Activated CD4-positive, alpha-beta T cell treated with anti-CD3 and anti-CD28 coated beads, Interleukin-2, amount 50 U/mL, for 4 hours (primary cell): ENCODE measurements at regions not wholly inside any gene's neighbourhood (a gene's known extent, or its start where the extent isn't known, plus 50 kb on each side); places are given as distances from the start of the nearest gene placed in this dataset.
"Not testable (repeated sequence)": the region's sequence is repeated elsewhere in the genome, so short reads cannot be mapped to it uniquely, and the experiment has no call there.

ENCODE experiments used
- DNase-seq, 2 experiments: peaks; one replicate each; pipeline ENCODE4 v3.0.0-alpha.2; 2020

GRCh38 chr5:1998716-1999317, 116.1 kb upstream of the IRX4 start:
- DNase-seq = no peak

GRCh38 chr5:1998348-1998669, 115.6 kb upstream of the IRX4 start:
- DNase-seq = no peak

- no peak for DNase-seq
Observed at GRCh38 chr5:1997640-1998347, 115.1 kb upstream of the IRX4 start.

- DNase-seq = no peak
Observed at GRCh38 chr5:1995491-1995890, 112.8 kb upstream of the IRX4 start.

GRCh38 chr5:1987471-1987870, 104.7 kb upstream of the IRX4 start:
- DNase-seq = no peak

GRCh38 chr5:1985781-1986180, 103.1 kb upstream of the IRX4 start:
- no peak for DNase-seq

GRCh38 chr5:1983919-1984695, 101.4 kb upstream of the IRX4 start:
- DNase-seq = no peak

GRCh38 chr5:1983401-1983800, 100.7 kb upstream of the IRX4 start:
- no peak for DNase-seq

- DNase-seq = not testable (repeated sequence)
Observed at GRCh38 chr5:1982561-1982960, 99.8 kb upstream of the IRX4 start.

- DNase-seq = no peak
Observed at GRCh38 chr5:1975898-1976765, 93.4 kb upstream of the IRX4 start.

GRCh38 chr5:1975406-1975715, 92.6 kb upstream of the IRX4 start:
- no peak for DNase-seq

GRCh38 chr5:1974501-1975405, 92.0 kb upstream of the IRX4 start:
- no peak for DNase-seq

- no peak for DNase-seq
Observed at GRCh38 chr5:1974081-1974480, 91.4 kb upstream of the IRX4 start.

- no peak for DNase-seq
Observed at GRCh38 chr5:1973391-1974013, 90.8 kb upstream of the IRX4 start.

- DNase-seq = no peak
Observed at GRCh38 chr5:1971944-1972343, 89.2 kb upstream of the IRX4 start.

GRCh38 chr5:1967736-1968135, 85.0 kb upstream of the IRX4 start:
- no peak for DNase-seq

- no peak for DNase-seq
Observed at GRCh38 chr5:1966461-1966860, 83.7 kb upstream of the IRX4 start.

- no peak for DNase-seq
Observed at GRCh38 chr5:1965925-1966324, 83.2 kb upstream of the IRX4 start.

GRCh38 chr5:1963941-1964451, 81.3 kb upstream of the IRX4 start:
- no peak for DNase-seq

- no peak for DNase-seq
Observed at GRCh38 chr5:1963358-1963757, 80.6 kb upstream of the IRX4 start.

- no peak for DNase-seq
Observed at GRCh38 chr5:1962619-1963355, 80.1 kb upstream of the IRX4 start.
